ENCODE measurements at regions not wholly inside any gene's neighbourhood (a gene's known extent, or its start where the extent isn't known, plus 50 kb on each side); places are given as distances from the start of the nearest gene placed in this dataset.

- H3K4me3 ChIP-seq: no peak overlapping the region
- no peak for DNase-seq (ENCODE audit: low spot score)
- TF ChIP-seq, protein P1, sequence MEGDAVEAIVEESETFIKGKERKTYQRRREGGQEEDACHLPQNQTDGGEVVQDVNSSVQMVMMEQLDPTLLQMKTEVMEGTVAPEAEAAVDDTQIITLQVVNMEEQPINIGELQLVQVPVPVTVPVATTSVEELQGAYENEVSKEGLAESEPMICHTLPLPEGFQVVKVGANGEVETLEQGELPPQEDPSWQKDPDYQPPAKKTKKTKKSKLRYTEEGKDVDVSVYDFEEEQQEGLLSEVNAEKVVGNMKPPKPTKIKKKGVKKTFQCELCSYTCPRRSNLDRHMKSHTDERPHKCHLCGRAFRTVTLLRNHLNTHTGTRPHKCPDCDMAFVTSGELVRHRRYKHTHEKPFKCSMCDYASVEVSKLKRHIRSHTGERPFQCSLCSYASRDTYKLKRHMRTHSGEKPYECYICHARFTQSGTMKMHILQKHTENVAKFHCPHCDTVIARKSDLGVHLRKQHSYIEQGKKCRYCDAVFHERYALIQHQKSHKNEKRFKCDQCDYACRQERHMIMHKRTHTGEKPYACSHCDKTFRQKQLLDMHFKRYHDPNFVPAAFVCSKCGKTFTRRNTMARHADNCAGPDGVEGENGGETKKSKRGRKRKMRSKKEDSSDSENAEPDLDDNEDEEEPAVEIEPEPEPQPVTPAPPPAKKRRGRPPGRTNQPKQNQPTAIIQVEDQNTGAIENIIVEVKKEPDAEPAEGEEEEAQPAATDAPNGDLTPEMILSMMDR (IDR thresholded peaks at IDR 0.05): no peak
- H3K27ac ChIP-seq: peak overlapping the region in 1 of 2 donors; percentile 68
Observed at GRCh38 chr1:39129514-39129913, 75.0 kb upstream of the MACF1 start.

DNA sequence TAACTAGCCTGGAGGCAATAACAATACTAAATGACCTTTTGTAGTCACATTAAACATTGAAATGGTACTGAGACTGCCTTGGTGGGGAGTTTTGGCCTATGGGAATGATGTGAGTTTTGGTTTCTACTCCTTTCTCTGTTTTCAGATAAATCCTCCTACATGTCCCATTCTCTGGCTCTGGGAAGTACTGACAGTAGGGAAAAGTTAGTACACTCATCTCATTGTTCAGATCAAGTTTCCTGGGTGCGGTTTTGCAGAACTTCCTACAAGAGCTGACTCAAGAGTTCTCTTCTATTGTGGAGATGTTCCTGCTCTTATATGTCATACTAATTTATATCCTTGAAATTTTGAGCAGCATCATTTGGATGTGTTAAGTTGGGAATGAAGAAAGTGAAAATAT is 74.2 kb upstream of the MACF1 start:
- TF ChIP-seq, protein P1 (IDR thresholded peaks at IDR 0.05): no peak
- DNase-seq (ENCODE audit: low spot score): no peak
- no peak overlapping the region for H3K4me3 ChIP-seq
- peak overlapping the region in 1 of 2 donors; percentile 68 for H3K27ac ChIP-seq

DNA sequence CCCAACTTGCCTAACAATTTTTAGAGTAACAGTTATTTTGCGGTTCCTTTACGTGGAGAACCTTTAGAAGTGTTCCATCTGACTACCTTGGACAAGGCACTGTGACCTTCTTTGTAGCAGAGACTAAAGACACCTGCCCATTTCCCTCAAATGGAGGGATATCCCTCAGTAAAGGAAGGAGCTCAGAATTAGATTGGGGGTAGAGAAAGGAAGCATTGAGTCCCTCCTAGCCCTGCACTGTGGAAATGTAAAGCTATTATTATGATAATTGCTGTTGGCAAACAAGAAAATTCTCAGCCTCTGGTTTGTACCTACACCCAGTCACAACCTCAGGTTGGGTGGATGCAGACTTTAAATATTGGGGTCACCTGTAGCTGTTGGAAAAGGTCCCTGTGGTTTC is 72.6 kb upstream of the MACF1 start:
- no peak overlapping the region for H3K4me3 ChIP-seq
- DNase-seq (ENCODE audit: low spot score): no peak
- peak overlapping the region; percentile 13 to 88 for H3K27ac ChIP-seq
- TF ChIP-seq, protein P1 (IDR thresholded peaks at IDR 0.05): no peak

GRCh38 chr1:39132505-39133339 is 71.8 kb upstream of the MACF1 start:
- TF ChIP-seq, protein P1 (IDR thresholded peaks at IDR 0.05): no peak
- peak; percentile 92 for DNase-seq (ENCODE audit: low spot score)
- H3K4me3 ChIP-seq: peak overlapping the region; percentile 51
- peak overlapping the region; percentile 77 to 88 for H3K27ac ChIP-seq

- Histone ChIP-seq H3K27ac (peak overlapping the region; percentile 77 to 88), H3K4me3 (peak overlapping the region; percentile 51)
- no peak for DNase-seq (ENCODE audit: low spot score)
- TF ChIP-seq, protein P1 (IDR thresholded peaks at IDR 0.05): no peak
Observed at GRCh38 chr1:39133340-39133684, 71.2 kb upstream of the MACF1 start.

GRCh38 chr1:39134768-39135333 is 69.6 kb upstream of the MACF1 start:
- Histone ChIP-seq H3K4me3 (no peak overlapping the region), H3K27ac (no peak overlapping the region)
- no peak for DNase-seq (ENCODE audit: low spot score)
- TF ChIP-seq, protein P1 (IDR thresholded peaks at IDR 0.05): no peak

GRCh38 chr1:39136638-39137037 is 67.9 kb upstream of the MACF1 start:
- H3K4me3 ChIP-seq: no peak overlapping the region
- TF ChIP-seq, protein P1 (IDR thresholded peaks at IDR 0.05): no peak
- no peak overlapping the region for H3K27ac ChIP-seq
- no peak for DNase-seq (ENCODE audit: low spot score)

All from coronary artery (tissue), 2 donors.